Prostate gland (tissue), 2 donors: ENCODE measurements at regions not wholly inside any gene's neighbourhood (a gene's known extent, or its start where the extent isn't known, plus 50 kb on each side); places are given as distances from the start of the nearest gene placed in this dataset.

Source experiments
- DNase-seq: peaks from one replicate; pipeline ENCODE4 v3.0.0-alpha.2; 2019; ENCODE audit warnings: low spot score
- H3K27ac ChIP-seq, 2 donors: fragments of 200-600 bp; sonication (generic); 2 replicates each; pipeline ENCODE4 v1.5.1; 2017 to 2019
- H3K27me3 ChIP-seq: fragments of 200-600 bp; sonication (generic); replicated peaks from 2 replicates; pipeline ENCODE4 v1.5.1; 2019; ENCODE audit not compliant: insufficient read depth
- H3K36me3 ChIP-seq, 2 donors: fragments of 200-600 bp; sonication (generic); 1 replicate in 1 of 2; 2 replicates in 1 of 2; pipeline versions ENCODE4 v1.5.1 to v1.8.1; 2017 to 2019
- H3K4me1 ChIP-seq: fragments of 200-600 bp; sonication (generic); replicated peaks from 2 replicates; pipeline ENCODE4 v1.5.1; 2019
- H3K4me3 ChIP-seq, 2 donors: fragments of 200-600 bp; sonication (generic); 2 replicates each; pipeline ENCODE4 v1.5.1; 2017 to 2019
- H3K9me3 ChIP-seq: fragments of 200-600 bp; sonication (generic); 2 replicates; pipeline ENCODE4 v1.5.1; 2017
- POLR2A ChIP-seq: fragments of 450-650 bp; IDR thresholded peaks from one replicate; pipeline ENCODE4 v1.6.1; 2016; ENCODE audit warnings: antibody characterized with exemption, mild to moderate bottlenecking
- POLR2AphosphoS5 ChIP-seq: sonication (generic); formaldehyde crosslinking; IDR thresholded peaks from one replicate; pipeline ENCODE4 v1.6.1; 2017; ENCODE audit warnings: antibody characterized with exemption
- WGBS: methylation state at CpG from one replicate; pipeline ENCODE4 v1.1.5; 2018; 5-methylcytosine and 5-hydroxymethylcytosine counted together
- intact Hi-C: fragments of 100-400 bp; cut with DNase I; formaldehyde crosslinking; loops from one replicate; pipeline ENCODE4 v1.14.2; 2022
- TF ChIP-seq, protein P1 (sequence below), 4 experiments: fragments of 200-600 bp in 2 of 4; fragments of 450-650 bp in 2 of 4; sonication (generic) in 2 of 4; IDR thresholded peaks; 1 replicate in 3 of 4; 2 replicates in 1 of 4; pipeline ENCODE4 v1.5.1; 2016 to 2019; ENCODE audit warnings: antibody characterized with exemption in 4 of 4, mild to moderate bottlenecking in 2 of 4, moderate library complexity in 2 of 4

DNA sequence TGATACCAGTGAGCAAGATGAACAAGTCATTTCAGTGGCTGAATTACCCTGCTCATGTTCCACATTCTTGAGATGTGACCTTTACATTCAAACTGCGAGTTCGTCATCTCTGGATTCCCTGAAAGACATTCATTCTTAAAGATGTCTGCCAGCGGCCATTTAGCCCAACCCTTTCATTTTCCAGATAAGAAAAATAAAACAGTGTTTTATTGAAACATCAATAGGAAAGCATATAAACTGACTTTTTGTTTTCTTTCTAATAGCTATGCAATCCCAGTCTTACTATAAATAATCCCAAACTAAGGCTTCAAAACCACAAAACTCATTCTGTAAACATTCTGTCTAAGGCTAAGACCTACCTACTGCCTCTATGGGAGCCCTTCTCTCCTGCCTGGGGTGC lies 134.0 kb downstream of the SAMD5 start:
- Histone ChIP-seq H3K36me3 (no peaks in the 10 kb centered on the region), H3K9me3 (no peaks in the 10 kb centered on the region), H3K27me3 (no peaks in the 10 kb centered on the region), H3K4me1 (no peaks in the 10 kb centered on the region), H3K27ac (no peak overlapping the region), H3K4me3 (no peak overlapping the region)
- intact Hi-C loops, result no loop called here
- WGBS, result 53% methylated on average over 3 of the region's 3 CpGs
- DNase-seq, result no peak
- no peak for TF ChIP-seq POLR2AphosphoS5

DNA sequence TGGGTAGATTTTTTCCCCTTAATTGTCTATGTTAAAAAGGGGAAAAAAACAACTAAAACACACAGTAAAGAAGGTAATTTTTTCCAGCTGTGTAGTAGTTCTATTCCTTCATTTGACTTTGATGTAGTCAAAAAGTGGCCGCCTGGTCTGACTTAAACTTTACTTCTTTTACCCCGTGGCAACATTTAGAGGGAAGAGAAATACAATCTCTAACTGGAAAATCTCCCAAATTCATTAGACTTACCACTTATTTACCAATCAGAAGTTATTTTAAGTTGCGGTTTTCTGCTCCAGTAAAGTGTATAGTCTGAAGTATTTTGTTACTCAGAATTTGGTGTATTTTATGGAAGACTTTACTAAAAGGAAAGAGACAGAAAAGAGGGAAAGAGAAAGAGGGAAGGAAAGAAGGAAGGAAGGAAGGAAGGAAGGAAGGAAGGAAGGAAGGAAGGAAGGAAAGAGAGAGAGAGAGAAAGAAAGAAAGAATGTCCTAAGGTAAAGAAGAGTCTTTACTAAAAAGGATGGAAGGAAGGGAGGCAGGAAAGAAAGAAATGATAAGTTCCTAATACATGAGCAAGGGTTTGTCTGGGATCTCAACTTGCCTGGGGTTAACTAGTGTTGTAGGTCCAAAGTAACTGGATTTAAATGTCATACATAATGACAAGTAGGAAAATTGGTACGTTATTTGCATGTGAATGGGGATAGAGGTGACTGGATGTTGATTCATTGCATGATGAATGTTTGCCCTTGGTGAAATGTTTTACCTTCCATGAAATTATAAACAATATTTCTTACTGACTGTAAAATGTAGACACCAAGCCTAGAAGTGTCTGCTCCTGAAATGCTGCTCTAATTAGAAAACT lies 135.1 kb downstream of the SAMD5 start:
- no peaks in the 10 kb centered on the region for H3K4me1 ChIP-seq
- 87% methylated on average over 4 of the region's 4 CpGs for WGBS

DNA sequence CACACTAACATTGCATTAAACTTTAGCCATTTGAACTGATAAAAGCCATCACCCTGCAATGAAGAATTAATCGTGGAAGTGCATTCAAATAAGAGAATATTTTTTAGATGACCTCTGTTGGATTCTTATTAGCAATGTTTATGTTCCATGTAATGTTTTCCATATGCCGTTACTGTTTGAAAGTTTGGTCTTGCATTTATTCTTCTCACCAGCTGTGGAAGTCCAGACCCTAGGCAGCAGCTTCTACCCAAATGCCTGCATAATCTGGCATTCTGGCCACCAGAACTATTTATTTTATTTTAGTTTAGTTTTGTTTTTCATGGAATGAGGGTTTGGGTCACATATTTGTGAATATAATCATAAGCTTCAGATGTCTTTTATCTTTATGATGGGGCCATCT lies 140.4 kb downstream of the SAMD5 start:
- Histone ChIP-seq H3K4me3 (no peak overlapping the region), H3K9me3 (no peaks in the 10 kb centered on the region), H3K27me3 (no peaks in the 10 kb centered on the region), H3K36me3 (no peaks in the 10 kb centered on the region), H3K27ac (no peak overlapping the region), H3K4me1 (no peaks in the 10 kb centered on the region)
- intact Hi-C loops, result no loop called here
- TF ChIP-seq POLR2A (no peak), POLR2AphosphoS5 (no peak)
- TF ChIP-seq, protein P1, sequence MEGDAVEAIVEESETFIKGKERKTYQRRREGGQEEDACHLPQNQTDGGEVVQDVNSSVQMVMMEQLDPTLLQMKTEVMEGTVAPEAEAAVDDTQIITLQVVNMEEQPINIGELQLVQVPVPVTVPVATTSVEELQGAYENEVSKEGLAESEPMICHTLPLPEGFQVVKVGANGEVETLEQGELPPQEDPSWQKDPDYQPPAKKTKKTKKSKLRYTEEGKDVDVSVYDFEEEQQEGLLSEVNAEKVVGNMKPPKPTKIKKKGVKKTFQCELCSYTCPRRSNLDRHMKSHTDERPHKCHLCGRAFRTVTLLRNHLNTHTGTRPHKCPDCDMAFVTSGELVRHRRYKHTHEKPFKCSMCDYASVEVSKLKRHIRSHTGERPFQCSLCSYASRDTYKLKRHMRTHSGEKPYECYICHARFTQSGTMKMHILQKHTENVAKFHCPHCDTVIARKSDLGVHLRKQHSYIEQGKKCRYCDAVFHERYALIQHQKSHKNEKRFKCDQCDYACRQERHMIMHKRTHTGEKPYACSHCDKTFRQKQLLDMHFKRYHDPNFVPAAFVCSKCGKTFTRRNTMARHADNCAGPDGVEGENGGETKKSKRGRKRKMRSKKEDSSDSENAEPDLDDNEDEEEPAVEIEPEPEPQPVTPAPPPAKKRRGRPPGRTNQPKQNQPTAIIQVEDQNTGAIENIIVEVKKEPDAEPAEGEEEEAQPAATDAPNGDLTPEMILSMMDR (IDR thresholded peaks at IDR 0.05), result no peak
- no peak for DNase-seq
- 64% methylated on average over 2 of the region's 2 CpGs for WGBS

More for the DNA sequence above, 135.1 kb downstream of the SAMD5 start:
- no peak overlapping the region for H3K4me3 ChIP-seq
- H3K27ac ChIP-seq, result no peak overlapping the region
- no peaks in the 10 kb centered on the region for H3K27me3 ChIP-seq
- H3K36me3 ChIP-seq, result no peaks in the 10 kb centered on the region
- DNase-seq, result no peak
- intact Hi-C loops, result no loop called here
- no peak for TF ChIP-seq POLR2AphosphoS5
- TF ChIP-seq POLR2A, result no peak
- TF ChIP-seq, protein P1 (IDR thresholded peaks at IDR 0.05), result no peak
- H3K9me3 ChIP-seq, result no peaks in the 10 kb centered on the region

DNA sequence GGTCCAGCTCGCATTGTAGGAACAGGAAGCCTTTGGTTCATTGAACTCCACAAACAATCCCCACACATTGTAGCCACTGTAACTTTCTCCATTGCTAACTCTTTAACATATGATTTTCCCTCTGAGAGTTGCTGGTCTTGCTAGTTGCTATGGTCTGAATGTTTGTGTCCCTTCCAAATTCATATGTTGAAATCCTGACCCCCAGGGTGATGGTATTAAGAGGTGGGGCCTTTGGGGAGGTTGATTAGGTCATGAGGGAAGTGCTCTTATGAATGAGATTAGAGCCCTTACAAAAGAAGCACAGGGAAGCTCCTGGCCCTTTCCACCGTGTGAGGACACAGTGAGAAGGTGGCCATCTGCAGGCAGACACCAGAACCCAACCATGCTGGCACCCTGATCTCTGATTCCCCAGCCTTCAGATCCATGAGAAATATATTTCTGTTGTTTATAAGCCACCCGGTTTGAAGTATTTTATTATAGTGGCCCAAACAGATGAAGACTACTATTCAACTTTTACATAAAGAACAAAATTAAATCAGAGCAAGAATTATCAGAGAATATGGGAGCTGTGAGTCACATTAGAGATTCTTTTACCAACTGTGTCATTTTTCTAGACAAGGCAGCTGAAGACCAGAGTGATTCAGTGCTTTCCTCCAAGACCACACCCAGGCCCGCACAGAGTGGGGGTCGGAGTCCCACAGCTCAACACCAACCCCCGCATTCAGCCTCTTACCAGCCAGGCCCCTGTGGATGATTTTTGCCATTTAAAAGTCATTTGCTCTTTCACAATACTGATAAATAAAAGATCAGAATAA lies 143.0 kb downstream of the SAMD5 start:
- H3K27me3 ChIP-seq, result no peaks in the 10 kb centered on the region
- no peaks in the 10 kb centered on the region for H3K4me1 ChIP-seq
- no peaks in the 10 kb centered on the region for H3K9me3 ChIP-seq
- intact Hi-C loops, result no loop called here
- WGBS, result 76% methylated on average over 6 of the region's 6 CpGs
- no peak for TF ChIP-seq POLR2A
- TF ChIP-seq POLR2AphosphoS5, result no peak
- TF ChIP-seq, protein P1 (IDR thresholded peaks at IDR 0.05), result no peak
- no peak overlapping the region for H3K4me3 ChIP-seq
- no peak overlapping the region for H3K27ac ChIP-seq
- H3K36me3 ChIP-seq, result no peaks in the 10 kb centered on the region
- DNase-seq, result no peak

DNA sequence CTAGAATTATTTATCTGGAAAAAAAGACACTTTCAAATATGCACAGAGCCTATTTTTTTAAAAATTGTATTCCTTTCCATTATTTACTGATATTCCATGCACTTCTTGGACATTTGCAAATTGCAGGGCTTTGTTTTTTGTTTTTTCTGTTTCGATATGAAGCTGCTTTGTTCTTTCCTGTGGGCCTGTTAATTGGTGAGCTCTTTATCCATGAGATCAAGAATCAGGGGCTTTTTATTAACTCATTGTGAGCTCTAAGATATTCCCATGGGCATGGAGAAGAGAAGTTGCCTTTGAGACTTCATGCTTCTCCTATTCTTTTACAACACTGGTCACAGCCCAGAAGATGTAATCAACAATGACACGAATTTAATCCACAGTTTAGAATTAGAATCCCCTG lies 145.1 kb downstream of the SAMD5 start:
- no peaks in the 10 kb centered on the region for H3K9me3 ChIP-seq
- intact Hi-C loops, result no loop called here
- TF ChIP-seq POLR2A, result no peak
- no peak for TF ChIP-seq POLR2AphosphoS5
- TF ChIP-seq, protein P1 (IDR thresholded peaks at IDR 0.05), result no peak
- DNase-seq, result no peak
- H3K4me1 ChIP-seq, result no peaks in the 10 kb centered on the region
- H3K36me3 ChIP-seq, result no peaks in the 10 kb centered on the region
- WGBS, result 41% methylated on average over 2 of the region's 2 CpGs
- no peak overlapping the region for H3K4me3 ChIP-seq
- no peaks in the 10 kb centered on the region for H3K27me3 ChIP-seq
- H3K27ac ChIP-seq, result no peak overlapping the region
